ENCODE measurements at regions not wholly inside any gene's neighbourhood (a gene's known extent, or its start where the extent isn't known, plus 50 kb on each side); places are given as distances from the start of the nearest gene placed in this dataset.

DNA sequence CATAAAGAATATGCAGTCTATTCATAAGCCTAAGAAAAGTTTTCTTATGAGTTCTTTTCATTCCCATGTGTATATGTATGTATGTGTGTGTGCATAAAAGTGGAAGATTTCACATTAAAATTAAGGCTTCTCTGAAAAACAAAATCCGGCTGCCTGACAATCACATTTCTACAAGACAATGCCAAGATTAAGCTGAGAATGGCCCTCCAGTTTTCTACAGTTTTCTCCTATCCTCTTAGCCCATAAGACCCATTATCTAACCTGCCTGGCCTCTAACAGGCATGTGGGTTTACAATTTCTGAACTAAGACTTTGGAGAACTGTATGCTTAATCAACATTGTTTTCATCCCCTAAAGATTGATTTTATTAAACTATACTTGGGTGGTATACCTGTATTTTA is 446.0 kb upstream of the SEMA3A start:
- no peak for TF ChIP-seq FOXA1 (IDR thresholded peaks at IDR 0.05)
- TF ChIP-seq, protein P1, sequence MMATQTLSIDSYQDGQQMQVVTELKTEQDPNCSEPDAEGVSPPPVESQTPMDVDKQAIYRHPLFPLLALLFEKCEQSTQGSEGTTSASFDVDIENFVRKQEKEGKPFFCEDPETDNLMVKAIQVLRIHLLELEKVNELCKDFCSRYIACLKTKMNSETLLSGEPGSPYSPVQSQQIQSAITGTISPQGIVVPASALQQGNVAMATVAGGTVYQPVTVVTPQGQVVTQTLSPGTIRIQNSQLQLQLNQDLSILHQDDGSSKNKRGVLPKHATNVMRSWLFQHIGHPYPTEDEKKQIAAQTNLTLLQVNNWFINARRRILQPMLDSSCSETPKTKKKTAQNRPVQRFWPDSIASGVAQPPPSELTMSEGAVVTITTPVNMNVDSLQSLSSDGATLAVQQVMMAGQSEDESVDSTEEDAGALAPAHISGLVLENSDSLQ (IDR thresholded peaks at IDR 0.05) = no peak

Data from HEK293T (cell line).